GM18868 (cell line): ENCODE measurements at regions not wholly inside any gene's neighbourhood (a gene's known extent, or its start where the extent isn't known, plus 50 kb on each side); places are given as distances from the start of the nearest gene placed in this dataset.
A peak's percentile ranks its signal among the peaks of the same experiment; 100 is the strongest.

Experiments used
- ATAC-seq: cut with Tn5 transposase; IDR thresholded peaks from one replicate; pipeline ENCODE4 v1.9.1; 2021; ENCODE audit warnings: mild to moderate bottlenecking, moderate library complexity; ENCODE audit not compliant: unreplicated experiment

DNA sequence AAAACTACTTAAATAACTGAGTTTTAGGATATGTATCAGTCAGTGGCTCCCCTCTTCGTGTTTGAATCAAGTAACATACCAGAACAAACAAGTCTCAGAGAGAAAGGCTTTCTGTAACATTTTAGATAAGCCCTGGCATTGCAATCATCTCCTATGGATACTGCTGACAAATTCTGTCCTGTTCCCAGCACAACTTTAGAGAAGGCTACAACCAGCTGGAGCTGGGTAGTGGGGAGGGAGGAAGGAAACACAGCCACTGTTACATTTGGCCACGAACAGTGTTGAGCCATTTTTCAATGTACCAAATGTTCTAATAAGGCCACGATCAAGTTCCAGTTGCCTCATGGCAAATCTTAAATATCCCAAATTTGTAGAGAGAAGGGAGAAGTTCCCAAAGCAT is 511.8 kb upstream of the WWC1 start:
- no peak for ATAC-seq

DNA sequence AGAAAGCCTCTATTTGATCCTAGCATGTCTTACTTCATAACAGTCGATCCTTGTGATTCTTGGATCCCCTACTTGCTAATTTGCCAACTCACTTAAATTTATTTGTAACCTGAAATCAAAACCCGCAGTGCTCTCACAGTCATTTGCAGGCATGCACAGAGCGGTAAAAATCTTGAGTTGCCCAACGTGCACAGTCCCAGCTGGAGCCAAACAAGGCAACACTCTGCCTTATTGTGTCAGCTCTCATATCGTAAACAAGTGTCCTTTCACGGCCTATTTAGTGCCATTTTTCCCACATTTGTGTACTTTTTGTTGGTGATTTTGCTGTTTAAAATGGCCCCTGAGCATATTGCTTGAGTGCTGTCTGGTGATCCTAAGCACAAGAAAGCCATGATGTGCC is 511.3 kb upstream of the WWC1 start:
- no peak for ATAC-seq

DNA sequence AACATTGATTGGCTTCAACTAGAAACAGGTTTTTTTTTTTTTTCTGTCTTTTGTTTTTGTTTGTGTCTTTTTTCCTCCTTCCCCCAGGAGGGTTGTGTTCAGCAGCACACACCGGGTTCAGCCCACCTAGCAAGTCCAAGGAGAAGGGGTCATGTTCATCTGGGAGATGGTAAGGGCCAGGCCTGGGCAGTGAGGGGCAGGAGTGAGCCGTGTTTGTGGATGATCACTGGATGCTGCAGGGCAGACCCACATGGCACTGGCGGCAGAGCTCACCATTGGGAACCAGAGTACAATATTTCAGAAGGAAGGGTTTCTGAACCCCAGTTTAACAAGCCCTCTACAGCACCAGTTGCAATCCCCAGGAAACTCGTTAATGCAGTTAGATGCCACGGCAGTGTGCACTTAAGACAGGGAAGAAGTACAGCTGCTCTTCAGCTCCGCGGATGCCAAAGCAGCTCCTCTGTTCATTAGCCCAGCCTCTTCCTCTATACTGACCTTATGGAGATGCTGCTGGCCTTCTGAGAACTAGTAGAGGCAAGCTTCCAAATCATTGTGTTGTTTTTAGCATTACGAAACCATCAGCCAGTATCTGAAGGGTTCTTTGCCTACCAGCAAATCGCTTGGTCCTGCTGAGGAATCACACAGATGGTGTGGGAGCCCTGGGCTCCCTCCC is 508.2 kb upstream of the WWC1 start:
- ATAC-seq, result no peak

DNA sequence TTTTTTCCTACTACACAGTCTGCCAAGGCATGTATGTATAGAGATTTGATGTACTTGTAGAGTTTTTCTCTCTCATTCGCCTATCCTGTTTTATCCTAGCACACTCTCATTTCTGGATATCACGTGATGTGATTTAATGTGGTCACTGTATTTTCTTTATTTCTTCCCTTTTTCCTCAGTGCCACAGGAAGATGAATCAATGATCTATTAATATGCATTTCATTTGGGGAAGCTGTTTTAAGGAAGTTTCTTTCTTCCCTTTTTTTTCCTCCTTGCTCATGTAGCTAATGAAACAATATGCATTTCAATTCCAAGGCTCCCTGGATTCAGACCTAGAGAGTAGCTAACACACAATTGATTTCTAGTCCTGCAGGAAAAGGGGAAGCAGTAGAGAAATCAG is 506.3 kb upstream of the WWC1 start:
- no peak for ATAC-seq

DNA sequence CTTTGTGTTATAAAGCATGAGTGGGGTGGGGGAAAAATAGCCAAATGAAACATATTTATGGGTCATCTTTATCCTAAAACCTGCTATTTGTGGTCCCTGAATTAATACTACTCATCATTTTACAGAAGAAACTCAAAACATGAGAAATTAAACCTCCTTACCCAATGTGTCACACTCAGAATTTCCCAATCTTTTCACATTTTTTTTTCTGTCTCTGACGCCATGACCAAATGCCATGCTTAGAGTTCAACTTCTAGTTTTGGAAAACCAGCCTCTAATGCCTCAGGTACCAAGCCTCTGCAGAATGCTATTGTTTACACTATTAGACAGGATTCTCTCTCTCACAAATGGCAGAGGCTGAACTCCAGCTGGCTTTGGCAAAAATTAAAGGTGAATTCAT is 505.5 kb upstream of the WWC1 start:
- no peak for ATAC-seq

DNA sequence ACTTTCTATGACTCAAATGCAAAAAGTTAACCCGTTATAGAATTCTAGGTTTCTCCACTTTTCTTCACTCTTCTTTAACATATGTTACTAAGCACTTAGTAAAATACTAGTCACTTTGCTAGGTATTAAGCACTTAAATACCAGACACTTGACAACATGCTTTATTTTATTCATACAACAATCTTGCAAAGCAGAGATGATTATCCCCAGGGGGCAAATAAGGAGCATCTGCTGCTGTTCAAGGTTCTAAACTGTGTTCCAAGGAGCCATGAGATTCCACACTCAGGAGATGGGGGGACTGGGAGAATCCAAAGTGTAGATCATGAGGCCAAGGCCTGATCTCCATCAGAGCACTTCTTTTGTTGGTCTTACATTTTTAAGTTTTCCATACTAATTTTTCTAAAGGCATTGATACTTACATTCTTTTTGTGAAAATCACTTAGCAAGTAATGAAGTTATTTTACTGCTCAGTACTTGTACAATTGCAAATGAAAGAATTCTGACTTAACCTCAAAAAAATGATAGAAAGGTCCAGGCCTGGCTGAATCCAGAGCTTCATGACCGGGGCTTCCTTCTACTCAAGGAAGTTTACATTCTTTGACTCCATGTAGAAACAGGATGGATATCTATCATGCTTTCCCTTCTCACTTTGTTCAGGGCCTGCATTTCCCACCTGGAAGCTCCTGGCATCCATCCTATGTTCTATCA is 504.4 kb upstream of the WWC1 start:
- ATAC-seq, result no peak

DNA sequence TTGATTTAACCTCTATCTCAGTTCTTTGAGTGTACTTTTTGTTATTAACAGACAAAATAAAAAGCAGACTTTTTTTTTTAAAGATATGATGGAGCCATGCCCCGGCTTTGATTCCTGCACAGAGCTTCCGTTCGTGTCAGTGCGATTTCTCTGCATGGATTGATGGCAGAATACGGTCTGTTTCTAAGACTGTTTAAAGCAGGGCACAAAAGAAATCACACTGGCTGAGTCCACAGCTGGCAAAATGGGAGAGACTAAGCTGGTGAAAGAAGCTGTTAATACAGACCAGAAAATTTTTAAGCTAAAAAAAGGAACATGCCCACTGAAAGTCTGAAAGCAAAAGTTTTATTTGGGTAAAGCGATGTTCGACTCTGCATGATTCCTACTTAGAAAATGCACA is 501.4 kb upstream of the WWC1 start:
- no peak for ATAC-seq

DNA sequence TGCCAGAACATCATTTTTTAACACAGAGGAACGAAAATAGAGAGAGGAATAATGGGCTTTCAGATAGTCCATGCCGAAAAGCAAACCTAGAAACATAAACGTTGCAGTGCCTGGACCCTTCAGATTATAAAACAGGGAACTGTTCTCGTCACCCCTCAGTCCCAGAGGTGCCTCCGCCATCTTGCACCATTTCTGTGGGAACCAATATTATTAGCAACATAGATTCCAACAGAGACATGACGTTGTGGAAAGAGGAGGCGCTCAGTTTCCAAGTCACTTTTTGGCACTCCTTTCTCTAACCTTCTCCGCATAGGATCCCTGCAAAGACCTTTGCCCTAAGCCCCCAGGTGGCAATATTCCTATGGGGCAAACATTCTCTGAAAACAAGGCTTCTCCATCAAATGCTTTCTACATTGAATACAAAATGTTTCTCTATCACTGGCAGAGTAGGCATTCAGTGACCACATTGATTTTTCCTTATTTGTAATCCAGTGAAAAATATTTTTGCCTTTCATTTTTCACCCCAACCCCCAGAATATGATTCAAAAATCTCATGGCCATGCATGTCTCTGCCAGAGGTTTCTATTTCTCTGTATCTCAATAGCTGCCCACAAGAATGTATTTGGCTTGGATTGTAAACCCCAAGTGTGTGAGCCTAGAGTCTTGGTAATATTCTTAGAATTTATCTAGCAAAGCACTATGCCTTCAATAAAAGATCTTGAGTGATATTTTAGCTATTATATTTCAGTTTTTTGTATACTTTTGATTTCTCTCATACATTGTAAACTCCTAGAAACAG is 500.8 kb upstream of the WWC1 start:
- no peak for ATAC-seq

DNA sequence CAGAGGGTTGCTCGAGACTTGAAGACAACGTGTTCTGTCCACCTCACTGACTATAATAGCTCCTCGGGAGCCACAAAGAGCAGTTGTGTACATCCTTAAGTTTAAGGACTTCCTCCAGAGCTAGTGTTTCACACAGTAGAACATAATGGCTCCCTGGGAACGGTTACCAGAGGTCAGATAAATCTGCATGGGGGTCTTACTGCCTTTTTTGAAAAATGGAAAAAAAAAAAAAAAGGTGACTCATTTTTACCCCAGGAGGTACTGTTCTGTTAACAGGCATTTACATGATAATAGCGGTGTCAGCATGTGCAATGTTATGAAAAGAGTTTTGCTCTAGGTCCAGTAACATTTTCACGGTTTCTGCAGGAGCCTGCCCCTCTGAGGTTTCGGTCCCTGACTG is 498.9 kb upstream of the WWC1 start:
- no peak for ATAC-seq

DNA sequence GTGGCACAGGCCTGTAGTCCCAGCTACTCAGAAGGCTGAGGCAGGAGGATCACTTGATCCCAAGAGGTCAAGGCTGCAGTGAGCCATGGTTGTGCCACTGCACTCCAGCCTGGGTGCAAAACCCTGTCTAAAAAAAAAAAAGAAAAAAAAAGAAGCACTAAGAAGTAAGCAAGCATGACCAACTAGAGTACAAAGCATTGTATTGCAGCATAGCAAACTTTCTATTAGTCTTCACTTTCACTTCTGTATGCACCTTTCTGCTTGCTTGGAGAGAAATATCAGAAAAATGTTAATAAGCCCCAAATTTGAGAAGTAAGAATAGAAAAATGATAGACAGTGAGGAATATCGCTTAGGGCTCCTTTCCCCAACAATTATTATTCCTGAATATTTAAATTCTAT is 497.7 kb upstream of the WWC1 start:
- ATAC-seq, result peak; percentile 75

DNA sequence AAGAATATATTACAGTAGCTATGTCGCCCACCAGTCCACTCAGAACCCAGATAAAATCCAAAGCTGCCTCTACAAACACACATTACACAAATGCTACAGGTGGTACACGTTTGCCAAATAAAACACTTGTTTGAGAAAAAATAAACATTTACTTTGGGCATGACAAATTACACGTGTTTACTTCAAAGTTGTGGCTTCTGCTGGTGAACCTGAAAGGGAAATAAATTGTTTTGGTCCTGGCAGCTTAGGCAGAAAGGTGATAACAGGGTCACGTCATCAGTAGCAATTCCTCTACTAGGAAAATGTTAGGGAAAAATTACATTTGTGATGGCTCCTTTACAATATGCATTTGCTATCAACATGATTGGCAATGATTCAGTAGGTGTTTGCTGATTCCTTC is 497.3 kb upstream of the WWC1 start:
- no peak for ATAC-seq

DNA sequence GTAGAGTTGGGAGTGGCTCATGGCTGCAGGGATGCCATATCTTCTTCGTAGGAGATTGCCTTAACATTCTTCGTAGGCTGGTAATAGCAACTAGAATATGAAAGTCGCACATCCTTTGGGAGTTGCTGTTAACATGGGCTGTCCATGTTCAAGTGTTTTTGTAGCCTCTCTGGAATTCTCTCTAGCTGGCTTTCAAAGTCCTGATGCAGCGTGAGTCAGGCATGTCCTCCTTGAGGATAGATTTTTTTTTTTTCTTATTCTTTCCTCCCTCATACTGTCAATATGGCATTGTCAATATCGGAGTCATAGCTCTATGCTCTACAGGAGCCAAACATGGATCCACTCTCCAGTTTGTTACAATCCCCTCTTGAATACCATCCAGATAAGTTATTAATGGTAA is 494.8 kb upstream of the WWC1 start:
- no peak for ATAC-seq

DNA sequence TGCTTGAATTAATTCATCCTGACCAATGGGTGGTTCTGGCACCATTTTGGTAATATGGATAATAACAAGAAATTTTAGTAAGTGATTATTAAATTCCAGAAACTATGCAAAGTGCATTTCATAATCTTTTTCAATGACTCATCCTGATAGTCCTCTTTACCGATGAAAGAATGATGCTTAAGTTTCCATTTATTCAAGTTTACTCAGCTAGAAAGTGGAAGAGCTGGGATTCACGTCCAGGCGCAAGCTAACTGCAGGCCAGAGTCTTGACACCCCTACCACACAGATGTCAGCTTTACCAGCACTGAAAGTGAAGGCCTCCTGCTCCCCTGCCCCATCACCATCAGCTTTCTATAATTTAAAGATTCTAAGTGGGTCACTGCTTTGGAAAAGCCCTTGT is 493.5 kb upstream of the WWC1 start:
- ATAC-seq, result no peak

DNA sequence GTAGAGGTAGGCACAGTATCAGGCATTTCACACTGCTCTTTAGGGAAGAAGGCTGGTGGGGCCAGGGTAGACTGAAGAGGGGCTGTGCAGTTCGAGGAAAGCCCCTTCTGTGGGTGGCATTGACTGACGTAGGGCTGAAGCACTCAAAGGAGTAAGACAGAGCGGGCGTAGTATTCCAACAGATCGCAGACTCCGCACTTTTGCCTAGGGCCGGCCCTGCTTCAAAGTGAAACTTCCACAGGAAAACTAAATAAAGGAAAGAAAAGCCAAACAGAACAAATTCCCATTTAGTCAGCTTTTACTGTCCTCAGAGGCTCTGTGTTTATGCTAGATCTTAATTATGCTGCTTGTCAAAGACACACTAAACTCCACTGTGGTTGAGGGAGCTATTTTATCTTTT is 493.0 kb upstream of the WWC1 start:
- no peak for ATAC-seq

DNA sequence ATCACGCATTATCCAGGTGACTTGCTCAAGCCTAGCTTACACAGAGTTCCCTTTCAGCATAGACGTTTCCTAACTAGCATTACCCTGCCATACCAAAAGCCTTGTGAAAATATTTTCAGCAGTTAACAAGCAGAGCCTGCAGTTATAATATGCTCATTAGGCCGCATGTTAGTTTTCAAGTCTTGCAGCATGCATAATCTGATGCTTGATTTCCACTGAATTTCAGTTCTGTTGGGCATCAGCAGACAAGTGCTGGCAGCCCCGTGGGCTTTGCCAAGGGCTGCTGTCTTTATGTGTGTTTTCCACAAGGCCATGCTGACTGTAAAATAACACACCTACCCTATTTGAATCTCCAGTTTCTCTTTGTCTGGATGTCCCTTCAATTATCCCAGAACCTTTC is 491.0 kb upstream of the WWC1 start:
- ATAC-seq, result no peak

DNA sequence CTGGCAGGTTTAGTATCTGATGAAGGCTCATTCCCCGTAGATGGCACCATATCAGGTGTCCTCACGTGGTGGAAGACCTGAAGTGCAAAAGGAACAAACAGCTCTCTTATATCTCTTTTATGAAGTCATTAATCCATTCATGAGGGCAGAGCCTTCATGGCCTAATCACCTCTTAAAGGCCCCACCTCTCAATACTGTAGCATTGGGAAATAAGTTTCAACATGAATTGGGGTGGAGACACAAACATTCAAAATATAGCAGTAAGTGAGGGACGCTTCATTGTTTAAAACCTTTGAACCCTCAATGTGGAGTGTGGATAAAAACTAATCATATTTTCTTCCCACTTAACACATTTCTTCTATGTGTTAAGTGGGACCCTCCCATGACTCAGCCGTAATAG is 489.4 kb upstream of the WWC1 start:
- ATAC-seq, result no peak

DNA sequence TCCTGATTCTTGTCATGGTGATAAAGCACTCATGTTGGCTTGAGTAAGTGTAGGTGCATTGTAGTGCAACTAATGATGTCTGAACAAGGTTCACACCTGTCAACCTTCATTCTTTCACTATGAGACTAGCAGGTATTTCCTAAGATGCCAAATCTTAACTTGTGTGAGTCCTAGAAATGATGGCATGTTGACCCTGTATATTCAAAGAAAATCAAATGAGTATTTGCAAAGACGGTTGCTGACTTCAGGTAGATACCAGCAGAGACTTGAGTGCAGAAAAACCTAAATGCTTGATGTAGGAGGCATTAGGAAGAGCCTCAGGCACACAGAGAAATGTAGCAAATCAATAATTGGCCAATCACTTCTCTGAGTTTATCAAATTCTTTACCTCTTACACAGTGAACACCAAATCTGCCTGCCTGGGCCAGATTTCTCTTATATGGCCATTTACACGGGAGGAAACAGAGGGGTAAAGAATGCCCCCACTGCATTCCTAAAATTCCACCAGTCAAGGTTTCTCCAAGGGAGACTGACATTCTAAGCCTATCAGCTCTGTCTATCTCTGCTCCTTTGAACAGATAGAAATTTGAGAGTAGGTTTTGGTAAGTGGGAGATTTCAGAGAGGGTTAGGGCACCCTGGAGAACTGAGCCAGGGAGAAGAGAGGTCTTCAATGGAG is 488.6 kb upstream of the WWC1 start:
- no peak for ATAC-seq

DNA sequence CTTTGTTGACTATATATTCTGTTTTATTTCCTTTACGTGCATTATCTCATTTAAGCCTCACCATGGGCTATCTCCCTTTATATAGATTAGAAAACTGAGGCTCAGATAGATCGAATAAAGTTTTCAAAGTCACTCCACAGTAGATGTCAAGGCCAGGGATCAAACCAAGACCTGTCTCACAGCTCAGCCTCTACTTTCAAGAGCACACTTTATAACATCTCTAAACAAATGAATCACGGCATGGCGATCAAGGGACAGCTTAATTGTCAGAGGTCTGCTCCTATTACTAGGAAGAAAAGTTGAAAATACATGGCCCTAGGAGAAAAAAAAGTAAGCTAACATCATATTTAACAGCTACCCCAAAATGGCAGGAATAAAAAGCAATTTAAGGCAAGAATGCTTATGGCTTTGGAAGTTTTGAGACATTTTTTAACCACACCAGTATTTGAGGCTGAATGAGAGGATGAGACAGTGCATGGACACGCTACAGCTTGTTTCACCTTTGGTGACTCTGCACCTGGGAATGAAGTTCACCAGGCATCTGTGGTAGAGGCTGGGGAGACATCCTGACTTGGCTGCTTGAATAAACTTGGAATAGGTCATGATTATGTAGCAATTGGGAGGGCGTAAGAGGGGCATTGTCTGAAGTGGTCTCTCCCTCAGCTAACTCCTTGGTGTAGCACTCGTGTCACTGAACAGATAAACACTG is 486.8 kb upstream of the WWC1 start:
- no peak for ATAC-seq

DNA sequence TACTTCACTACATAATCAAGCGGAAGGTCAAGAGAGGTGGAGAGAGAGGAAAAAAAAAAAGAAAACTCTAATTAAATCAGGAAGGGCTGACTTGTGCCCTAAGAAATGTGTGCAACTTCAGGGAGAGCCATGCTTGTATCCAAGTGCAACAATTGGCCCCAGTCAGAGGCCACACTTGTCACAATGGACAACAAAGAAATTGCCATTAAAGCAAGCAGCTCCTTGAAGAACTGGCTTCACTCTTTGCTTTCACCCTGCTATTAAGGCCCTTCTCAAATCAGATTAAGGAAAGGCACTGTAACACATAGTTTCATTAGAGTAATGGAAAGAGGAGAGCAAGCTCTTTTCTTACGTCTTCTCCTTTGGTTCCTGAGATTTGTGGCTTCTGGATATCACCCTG is 480.9 kb upstream of the WWC1 start:
- ATAC-seq, result no peak

DNA sequence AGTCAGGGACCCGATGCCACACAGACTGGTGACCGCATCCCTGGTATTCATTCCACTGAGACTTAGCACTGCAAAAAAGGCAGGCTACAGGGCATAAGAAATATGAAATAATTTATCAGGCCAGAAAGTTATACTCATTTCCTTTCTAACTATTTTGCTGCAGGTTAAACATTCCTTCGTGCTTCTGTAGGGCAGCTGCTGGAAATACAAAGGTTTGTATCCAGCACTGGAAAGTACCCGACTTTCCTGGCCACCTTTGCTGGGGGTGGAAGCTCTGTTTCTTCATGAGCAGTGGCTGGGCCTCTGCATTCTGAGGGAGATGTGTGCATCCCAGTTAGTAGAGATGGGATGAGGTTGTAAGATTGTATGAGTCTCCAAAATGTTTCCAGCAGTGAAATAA is 478.6 kb upstream of the WWC1 start:
- ATAC-seq, result no peak

DNA sequence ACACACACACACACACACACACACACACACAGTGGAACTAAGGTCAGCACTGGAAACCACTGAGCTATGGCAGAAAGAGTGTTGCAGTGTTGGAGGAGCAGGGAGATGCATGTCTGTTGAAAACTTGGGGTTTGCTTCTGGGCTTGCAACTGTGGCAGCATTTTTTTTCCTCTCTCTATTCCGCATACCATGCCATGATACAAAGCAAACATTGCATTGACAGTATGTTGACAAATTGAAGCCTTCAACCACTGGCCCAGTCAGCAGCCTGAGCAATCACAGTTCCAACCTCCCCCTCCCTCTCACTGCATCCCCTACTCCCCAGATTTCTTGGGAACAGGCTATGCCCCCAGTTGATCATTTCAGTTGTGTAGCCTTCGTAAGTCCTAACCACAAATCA is 478.1 kb upstream of the WWC1 start:
- ATAC-seq, result no peak
